CD4-positive, CD25-positive, alpha-beta regulatory T cell (primary cell): ENCODE measurements at regions not wholly inside any gene's neighbourhood (a gene's known extent, or its start where the extent isn't known, plus 50 kb on each side); places are given as distances from the start of the nearest gene placed in this dataset.

ENCODE experiments used
- ATAC-seq, 2 donors: fragments of 150-1000 bp; cut with Tn5 transposase; one replicate each; pipeline ENCODE4 v1.10.0; 2021; ENCODE audit warnings: low read depth in 2 of 2, moderate number of reproducible peaks in 2 of 2, moderate library complexity in 1 of 2
- DNase-seq, 3 donors: peaks; one replicate each; pipeline versions ENCODE4 v3.0.0 to v3.0.0-alpha.2; 2012 to 2022; ENCODE audit warnings: mixed read lengths in 1 of 3
- H3K27ac ChIP-seq: one replicate; pipeline ENCODE4 v1.7.0; 2013; ENCODE audit warnings: mild to moderate bottlenecking, low read length; ENCODE audit not compliant: insufficient read depth, poor library complexity, severe bottlenecking
- H3K27me3 ChIP-seq: one replicate; pipeline ENCODE4 v1.7.0; 2013; ENCODE audit warnings: low read length; ENCODE audit not compliant: control insufficient read depth, insufficient read depth
- H3K36me3 ChIP-seq: one replicate; pipeline ENCODE4 v1.7.0; 2013; ENCODE audit warnings: mild to moderate bottlenecking, low read length, moderate library complexity; ENCODE audit not compliant: control insufficient read depth, insufficient read depth
- H3K4me1 ChIP-seq: 2 replicates; pipeline ENCODE4 v1.7.0; 2013; ENCODE audit warnings: mild to moderate bottlenecking, low read length; ENCODE audit not compliant: insufficient read depth, control insufficient read depth, poor library complexity, severe bottlenecking
- H3K4me3 ChIP-seq: one replicate; pipeline ENCODE4 v1.7.0; 2013; ENCODE audit warnings: low read depth, mild to moderate bottlenecking, low read length, moderate library complexity
- H3K9me3 ChIP-seq, 2 experiments: 1 replicate in 1 of 2; 2 replicates in 1 of 2; pipeline ENCODE4 v1.7.0; 2013; ENCODE audit warnings: low read length in 2 of 2, mild to moderate bottlenecking in 1 of 2, moderate library complexity in 1 of 2; ENCODE audit not compliant: control insufficient read depth in 2 of 2
- H3K27ac Mint-ChIP-seq, 3 donors: one replicate each; pipeline ENCODE4 v1.8.0; 2020 to 2022; ENCODE audit warnings: mild to moderate bottlenecking in 3 of 3, mixed read lengths in 3 of 3, moderate library complexity in 2 of 3
- H3K27me3 Mint-ChIP-seq: one replicate; pipeline ENCODE4 v1.8.0; 2022; ENCODE audit warnings: mild to moderate bottlenecking, mixed read lengths
- H3K36me3 Mint-ChIP-seq: one replicate; pipeline ENCODE4 v1.8.0; 2020; ENCODE audit warnings: mixed read lengths
- H3K4me1 Mint-ChIP-seq, 4 donors: one replicate each; pipeline ENCODE4 v1.8.0; 2020 to 2022; ENCODE audit warnings: mixed read lengths in 4 of 4, mild to moderate bottlenecking in 1 of 4
- H3K4me3 Mint-ChIP-seq, 4 donors: one replicate each; pipeline ENCODE4 v1.8.0; 2020 to 2022; ENCODE audit warnings: mild to moderate bottlenecking in 4 of 4, mixed read lengths in 4 of 4, moderate library complexity in 3 of 4
- H3K9me3 Mint-ChIP-seq, 7 donors: one replicate each; pipeline ENCODE4 v1.8.0; 2020 to 2022; ENCODE audit warnings: mixed read lengths in 7 of 7, mild to moderate bottlenecking in 3 of 7, moderate library complexity in 2 of 7

GRCh38 chr1:209213989-209214388 is 369.5 kb upstream of the CAMK1G start:
- H3K27me3 Mint-ChIP-seq, result peaks cover 9% of the 10 kb centered on the region

GRCh38 chr1:209215826-209216225 is 367.7 kb upstream of the CAMK1G start:
- ATAC-seq, result no peak
- Histone ChIP-seq H3K27me3 (peaks cover 2% of the 10 kb centered on the region), H3K4me1 (no peaks in the 10 kb centered on the region), H3K27ac (no peak overlapping the region), H3K9me3 (no peaks in the 10 kb centered on the region), H3K4me3 (no peak overlapping the region), H3K36me3 (no peaks in the 10 kb centered on the region)
- H3K27me3 Mint-ChIP-seq, result no peaks in the 10 kb centered on the region
- no peaks in the 10 kb centered on the region for H3K36me3 Mint-ChIP-seq
- H3K27ac Mint-ChIP-seq, result no peak overlapping the region
- no peak for DNase-seq
- H3K4me1 Mint-ChIP-seq, result no peaks in the 10 kb centered on the region
- no peak overlapping the region for H3K4me3 Mint-ChIP-seq
- H3K9me3 Mint-ChIP-seq, result peaks cover 0 to 9% (median 0%) of the 10 kb centered on the region in 7 donors

More at GRCh38 chr1:209213989-209214388, 369.5 kb upstream of the CAMK1G start:
- Mint-ChIP-seq H3K9me3 (peaks cover 0 to 9% (median 0%) of the 10 kb centered on the region in 7 donors), H3K4me3 (no peak overlapping the region), H3K36me3 (no peaks in the 10 kb centered on the region), H3K4me1 (no peaks in the 10 kb centered on the region), H3K27ac (no peak overlapping the region)
- DNase-seq, result no peak
- no peak overlapping the region for H3K4me3 ChIP-seq
- no peaks in the 10 kb centered on the region for H3K4me1 ChIP-seq
- H3K27ac ChIP-seq, result no peak overlapping the region
- no peak for ATAC-seq
- no peaks in the 10 kb centered on the region for H3K36me3 ChIP-seq
- no peaks in the 10 kb centered on the region for H3K9me3 ChIP-seq
- peaks cover 6% of the 10 kb centered on the region for H3K27me3 ChIP-seq

- ATAC-seq (no peak), DNase-seq (no peak)
- Histone ChIP-seq H3K9me3 (no peaks in the 10 kb centered on the region), H3K36me3 (no peaks in the 10 kb centered on the region), H3K27ac (no peak overlapping the region), H3K4me1 (no peaks in the 10 kb centered on the region), H3K4me3 (no peak overlapping the region), H3K27me3 (no peaks in the 10 kb centered on the region)
- Mint-ChIP-seq H3K27me3 (no peaks in the 10 kb centered on the region), H3K4me1 (no peaks in the 10 kb centered on the region), H3K4me3 (no peak overlapping the region), H3K27ac (no peak overlapping the region), H3K9me3 (peaks cover 0 to 9% (median 2%) of the 10 kb centered on the region in 7 donors), H3K36me3 (no peaks in the 10 kb centered on the region)
Measured at GRCh38 chr1:209218113-209218512, 365.4 kb upstream of the CAMK1G start.

- H3K27me3 Mint-ChIP-seq, result no peaks in the 10 kb centered on the region
- Histone ChIP-seq H3K4me1 (no peaks in the 10 kb centered on the region), H3K36me3 (no peaks in the 10 kb centered on the region), H3K4me3 (no peak overlapping the region), H3K27ac (no peak overlapping the region), H3K9me3 (no peaks in the 10 kb centered on the region), H3K27me3 (no peaks in the 10 kb centered on the region)
- H3K27ac Mint-ChIP-seq, result no peak overlapping the region
- ATAC-seq (no peak), DNase-seq (no peak)
- H3K4me3 Mint-ChIP-seq, result no peak overlapping the region
- no peaks in the 10 kb centered on the region for H3K4me1 Mint-ChIP-seq
- no peaks in the 10 kb centered on the region for H3K36me3 Mint-ChIP-seq
- H3K9me3 Mint-ChIP-seq, result peaks cover 0 to 9% (median 2%) of the 10 kb centered on the region in 7 donors
Measured at GRCh38 chr1:209218981-209219380, 364.5 kb upstream of the CAMK1G start.

GRCh38 chr1:209219791-209220524 is 363.6 kb upstream of the CAMK1G start:
- Histone ChIP-seq H3K4me1 (no peaks in the 10 kb centered on the region), H3K36me3 (no peaks in the 10 kb centered on the region), H3K27me3 (no peaks in the 10 kb centered on the region), H3K4me3 (no peak overlapping the region), H3K27ac (no peak overlapping the region), H3K9me3 (no peaks in the 10 kb centered on the region)
- no peak overlapping the region for H3K4me3 Mint-ChIP-seq
- H3K9me3 Mint-ChIP-seq, result peaks cover 0 to 9% (median 4%) of the 10 kb centered on the region in 7 donors
- ATAC-seq (no peak), DNase-seq (no peak)
- no peaks in the 10 kb centered on the region for H3K27me3 Mint-ChIP-seq
- H3K36me3 Mint-ChIP-seq, result no peaks in the 10 kb centered on the region
- H3K27ac Mint-ChIP-seq, result no peak overlapping the region
- no peaks in the 10 kb centered on the region for H3K4me1 Mint-ChIP-seq

GRCh38 chr1:209222826-209223225 is 360.7 kb upstream of the CAMK1G start:
- Mint-ChIP-seq H3K36me3 (no peaks in the 10 kb centered on the region), H3K4me1 (no peaks in the 10 kb centered on the region), H3K9me3 (peaks cover 0 to 4% (median 0%) of the 10 kb centered on the region in 7 donors), H3K4me3 (no peak overlapping the region), H3K27me3 (no peaks in the 10 kb centered on the region), H3K27ac (no peak overlapping the region)
- H3K36me3 ChIP-seq, result no peaks in the 10 kb centered on the region
- ATAC-seq (no peak), DNase-seq (no peak)
- no peaks in the 10 kb centered on the region for H3K27me3 ChIP-seq
- H3K4me1 ChIP-seq, result no peaks in the 10 kb centered on the region
- H3K9me3 ChIP-seq, result no peaks in the 10 kb centered on the region
- H3K27ac ChIP-seq, result no peak overlapping the region
- no peak overlapping the region for H3K4me3 ChIP-seq

- H3K4me1 ChIP-seq, result no peaks in the 10 kb centered on the region
- Mint-ChIP-seq H3K27me3 (no peaks in the 10 kb centered on the region), H3K36me3 (no peaks in the 10 kb centered on the region), H3K4me3 (no peak overlapping the region), H3K4me1 (no peaks in the 10 kb centered on the region), H3K9me3 (peaks cover 0 to 4% (median 0%) of the 10 kb centered on the region in 7 donors), H3K27ac (peak overlapping the region in 1 of 3 donors; percentile 38)
- DNase-seq (no peak), ATAC-seq (no peak)
- no peaks in the 10 kb centered on the region for H3K36me3 ChIP-seq
- H3K9me3 ChIP-seq, result no peaks in the 10 kb centered on the region
- no peak overlapping the region for H3K27ac ChIP-seq
- H3K27me3 ChIP-seq, result no peaks in the 10 kb centered on the region
- H3K4me3 ChIP-seq, result no peak overlapping the region
Measured at GRCh38 chr1:209223791-209224190, 359.7 kb upstream of the CAMK1G start.

GRCh38 chr1:209224886-209225285 is 358.6 kb upstream of the CAMK1G start:
- no peak overlapping the region for H3K4me3 ChIP-seq
- no peak overlapping the region for H3K27ac Mint-ChIP-seq
- no peaks in the 10 kb centered on the region for H3K36me3 Mint-ChIP-seq
- H3K4me3 Mint-ChIP-seq, result no peak overlapping the region
- H3K27ac ChIP-seq, result no peak overlapping the region
- H3K36me3 ChIP-seq, result no peaks in the 10 kb centered on the region
- no peaks in the 10 kb centered on the region for H3K4me1 ChIP-seq
- ATAC-seq (no peak), DNase-seq (no peak)
- no peaks in the 10 kb centered on the region for H3K27me3 Mint-ChIP-seq
- no peaks in the 10 kb centered on the region for H3K4me1 Mint-ChIP-seq
- H3K9me3 Mint-ChIP-seq, result peaks cover 0 to 4% (median 3%) of the 10 kb centered on the region in 7 donors
- no peaks in the 10 kb centered on the region for H3K27me3 ChIP-seq
- H3K9me3 ChIP-seq, result no peaks in the 10 kb centered on the region
